NCI-H2227 treated with DMSO at 0.1 percent for 48 hours (cell line): ENCODE measurements at regions not wholly inside any gene's neighbourhood (a gene's known extent, or its start where the extent isn't known, plus 50 kb on each side); places are given as distances from the start of the nearest gene placed in this dataset.
"Not testable (repeated sequence)": the region's sequence is repeated elsewhere in the genome, so short reads cannot be mapped to it uniquely, and the experiment has no call there.

Experiments
- DNase-seq: peaks from one replicate; lab custom pipeline; 2025; lab: John Stamatoyannopoulos, UW

DNA sequence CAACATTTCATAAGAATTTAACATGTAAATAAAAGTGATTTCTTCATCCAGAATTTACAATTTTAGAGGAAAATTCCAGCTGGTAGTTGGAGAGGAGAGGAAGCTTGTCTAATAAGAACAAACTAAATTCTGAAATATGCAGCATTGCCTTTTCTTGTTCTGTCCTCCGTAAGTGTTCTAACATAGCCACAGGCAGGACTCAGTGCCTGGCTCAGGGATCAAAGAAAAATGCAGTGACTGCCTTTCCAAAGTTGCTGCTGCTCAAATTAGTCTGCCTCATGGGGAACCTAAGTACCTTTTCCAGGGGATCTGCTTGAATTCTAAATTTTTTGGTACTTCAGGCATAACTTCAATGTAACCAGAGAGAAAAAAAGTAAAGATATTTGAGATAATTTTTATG is 713.0 kb upstream of the CADM2 start:
- no peak for DNase-seq

GRCh38 chr3:84260596-84260995 is 698.2 kb upstream of the CADM2 start:
- DNase-seq, result no peak

DNA sequence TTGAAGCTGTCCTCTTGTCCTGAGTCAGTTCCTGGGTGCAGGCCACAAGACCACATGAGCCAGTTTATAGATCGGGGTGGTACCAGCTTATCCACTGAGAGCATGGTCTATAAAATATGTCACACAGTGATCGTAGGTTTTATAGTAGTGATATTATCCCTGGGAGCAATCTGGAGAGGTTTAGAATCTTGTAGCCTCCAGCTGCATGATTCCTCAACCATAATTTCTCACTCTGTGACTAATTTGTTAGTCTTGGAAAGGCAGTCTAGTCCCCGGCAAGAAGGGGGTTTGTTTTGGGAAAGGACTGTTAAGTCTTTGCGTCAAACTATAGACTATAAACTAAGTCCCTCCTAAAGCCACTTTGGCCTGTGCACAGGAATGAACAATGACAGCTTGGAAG is 693.0 kb upstream of the CADM2 start:
- DNase-seq, result no peak

- no peak for DNase-seq
These were observed 683.3 kb upstream of the CADM2 start for GRCh38 chr3:84275532-84275931.

GRCh38 chr3:84277562-84278224 is 681.1 kb upstream of the CADM2 start:
- no peak for DNase-seq

GRCh38 chr3:84292128-84292527 is 666.7 kb upstream of the CADM2 start:
- DNase-seq, result no peak

GRCh38 chr3:84299329-84299728 is 659.5 kb upstream of the CADM2 start:
- DNase-seq, result no peak

- DNase-seq, result no peak
These were observed 654.6 kb upstream of the CADM2 start for GRCh38 chr3:84304214-84304613.

DNA sequence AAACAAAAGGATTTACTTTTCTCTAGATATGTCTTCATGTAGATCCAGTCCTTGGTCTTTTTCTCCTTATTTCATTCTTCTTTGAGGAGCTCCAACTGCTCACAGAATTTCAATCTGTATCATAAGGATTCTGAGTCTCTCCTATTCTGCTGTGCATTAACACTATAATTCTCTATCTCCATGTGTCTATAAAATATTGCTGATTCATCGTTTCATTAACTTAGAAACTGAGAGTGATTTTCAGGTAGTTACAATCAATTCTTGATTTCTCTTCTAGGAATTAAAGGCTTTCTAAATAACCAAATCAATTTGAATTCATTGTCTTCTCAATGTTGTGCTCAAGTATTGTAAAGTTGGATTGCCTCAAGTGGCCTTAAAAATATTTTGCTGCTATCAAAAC is 651.5 kb upstream of the CADM2 start:
- no peak for DNase-seq

- DNase-seq, result no peak
These were observed 650.4 kb upstream of the CADM2 start for GRCh38 chr3:84308379-84308778.

- no peak for DNase-seq
These were observed 640.4 kb upstream of the CADM2 start for GRCh38 chr3:84318273-84318809.

DNA sequence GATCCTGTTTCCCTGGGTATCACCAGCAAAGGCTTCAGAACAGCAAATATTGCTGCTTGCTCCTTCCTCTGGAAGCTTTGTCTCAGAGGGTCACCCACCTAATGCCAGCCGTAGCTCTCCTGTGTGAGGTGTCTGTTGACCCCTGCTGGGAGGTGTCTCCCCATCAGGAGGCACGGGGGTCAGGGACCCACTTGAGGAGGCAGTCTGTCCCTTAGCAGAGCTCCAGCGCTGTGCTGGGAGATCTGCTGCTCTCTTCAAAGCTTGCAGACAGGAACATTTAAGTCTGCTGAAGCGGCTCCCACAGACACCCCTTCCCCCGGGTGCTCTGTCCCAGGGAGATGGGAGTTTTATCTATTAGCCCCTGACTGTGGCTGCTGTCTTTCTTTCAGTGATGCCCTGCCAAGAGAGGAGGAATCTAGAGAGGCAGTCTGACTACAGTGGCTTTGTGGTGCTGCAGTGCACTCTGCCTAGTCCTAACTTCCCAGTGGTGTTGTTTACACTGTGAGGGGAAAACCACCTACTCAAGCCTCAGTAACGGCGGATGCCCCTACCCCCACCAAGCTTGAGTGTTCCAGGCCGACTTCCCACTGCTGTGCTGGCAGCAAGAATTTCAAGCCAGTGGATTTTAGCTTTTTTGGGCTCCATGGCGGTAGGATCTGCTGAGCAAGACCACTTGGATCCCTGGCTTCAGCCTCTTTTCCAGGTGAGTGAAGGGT is 593.1 kb upstream of the CADM2 start:
- DNase-seq, result not testable (repeated sequence)
